ENCODE measurements at regions not wholly inside any gene's neighbourhood (a gene's known extent, or its start where the extent isn't known, plus 50 kb on each side); places are given as distances from the start of the nearest gene placed in this dataset.

- TF ChIP-seq CTCF (IDR thresholded peaks at IDR 0.05) (no peak), POLR2AphosphoS5 (IDR thresholded peaks at IDR 0.05) (no peak)
These were observed 180.5 kb downstream of the TRIM27 start for GRCh38 chr6:28743271-28743789.

All from upper lobe of left lung (tissue), 4 donors.